A549 (cell line): ENCODE measurements at regions not wholly inside any gene's neighbourhood (a gene's known extent, or its start where the extent isn't known, plus 50 kb on each side); places are given as distances from the start of the nearest gene placed in this dataset.

Source experiments
- ATAC-seq, 2 experiments: fragments of 200-7000 bp in 1 of 2; fragments of >200 bp in 1 of 2; cut with Nextera tagmentation in 1 of 2; cut with Tn5 transposase in 1 of 2; 3 replicates each; pipeline versions ENCODE4 v1.8.0 to v1.9.1; 2018 to 2020; ENCODE audit warnings: mild to moderate bottlenecking in 1 of 2, moderate library complexity in 1 of 2
- CTCF ChIA-PET: fragments of 300-600 bp; sonication (Branson Sonifier 250); formaldehyde crosslinking; extraction: SDS; loops from one replicate; lab custom pipeline; 2021; ENCODE audit warnings: antibody characterized with exemption, inconsistent platforms; lab: Yijun Ruan, JAX
- POLR2A ChIA-PET: fragments of 350-600 bp; formaldehyde crosslinking; extraction: SDS; loops from one replicate; lab custom pipeline; 2021; ENCODE audit warnings: antibody characterized with exemption, inconsistent platforms; lab: Yijun Ruan, JAX
- DNase-seq, 2 experiments: peaks; one replicate each; pipeline versions ENCODE4 v3.0.0 to v3.0.0-alpha.2; 2011 to 2016; ENCODE audit warnings: low read depth in 1 of 2, low spot score in 1 of 2
- FAIRE-seq: peaks from 2 replicates; lab custom pipeline; 2011; peaks lifted over from hg19 to GRCh38; lab: Jason Lieb, UNC
- H3K27ac ChIP-seq, 2 experiments: fragments of >200 bp; sonication (Bioruptor Twin); formaldehyde crosslinking; 3 replicates each; pipeline ENCODE4 v1.5.1; 2016 to 2017
- H3K4me1 ChIP-seq: fragments of >200 bp; sonication (Bioruptor Twin); formaldehyde crosslinking; 3 replicates; pipeline ENCODE4 v1.6.1; 2016
- H3K4me2 ChIP-seq: fragments of >200 bp; sonication (Bioruptor Twin); formaldehyde crosslinking; 3 replicates; pipeline ENCODE4 v1.6.1; 2016
- H3K4me3 ChIP-seq: fragments of >200 bp; sonication (Bioruptor Twin); formaldehyde crosslinking; 3 replicates; pipeline ENCODE4 v1.5.1; 2016
- H3K9me3 ChIP-seq: fragments of >200 bp; sonication (Bioruptor Twin); formaldehyde crosslinking; 3 replicates; pipeline ENCODE4 v1.6.1; 2016
- BHLHE40 ChIP-seq: IDR thresholded peaks from 2 replicates; pipeline ENCODE4 v1.6.1; 2012; ENCODE audit warnings: low read depth, low read length, inconsistent platforms
- CEBPB ChIP-seq, 2 experiments: fragments of >200 bp in 1 of 2; sonication (Bioruptor Twin) in 1 of 2; formaldehyde crosslinking in 1 of 2; IDR thresholded peaks; 2 replicates each; pipeline ENCODE4 v1.6.1; 2012 to 2016
- CHD2 ChIP-seq: fragments of 150-350 bp; IDR thresholded peaks from 2 replicates; pipeline ENCODE4 v1.6.1; 2014; ENCODE audit warnings: low read length; ENCODE audit not compliant: partially characterized antibody
- CHD4 ChIP-seq: fragments of 200-600 bp; sonication (generic); IDR thresholded peaks from 2 replicates; pipeline ENCODE4 v1.6.1; 2016; ENCODE audit warnings: antibody characterized with exemption, mild to moderate bottlenecking, borderline replicate concordance
- CTCF ChIP-seq: fragments of >200 bp; sonication (Bioruptor Twin); formaldehyde crosslinking; IDR thresholded peaks from 3 replicates; pipeline ENCODE4 v1.5.1; 2016
- E2F6 ChIP-seq: IDR thresholded peaks from 2 replicates; pipeline ENCODE4 v1.6.1; 2012; ENCODE audit warnings: low read depth, borderline replicate concordance
- EHMT2 ChIP-seq: fragments of 200-600 bp; sonication (generic); IDR thresholded peaks from 2 replicates; pipeline ENCODE4 v1.6.1; 2016; ENCODE audit warnings: antibody characterized with exemption, low read depth, mild to moderate bottlenecking, moderate library complexity
- EP300 ChIP-seq, 2 experiments: fragments of >200 bp; sonication (Bioruptor Twin); formaldehyde crosslinking; IDR thresholded peaks; 2 replicates in 1 of 2; 3 replicates in 1 of 2; pipeline ENCODE4 v1.6.1; 2016 to 2017
- ESRRA ChIP-seq: fragments of 150-350 bp; IDR thresholded peaks from 2 replicates; pipeline ENCODE4 v1.6.1; 2014; ENCODE audit warnings: mild to moderate bottlenecking, low read length, borderline replicate concordance
- FOSL2 ChIP-seq, 2 experiments: fragments of 450-650 bp in 1 of 2; fragments of >200 bp in 1 of 2; sonication (Bioruptor Twin) in 1 of 2; formaldehyde crosslinking; IDR thresholded peaks; 2 replicates each; pipeline versions ENCODE4 v1.5.0 to v1.6.1; 2016 to 2020; ENCODE audit warnings: mild to moderate bottlenecking in 1 of 2, moderate library complexity in 1 of 2
- HEYL ChIP-seq: fragments of 250-450 bp; sonication (Bioruptor Pico); IDR thresholded peaks from 2 replicates; pipeline ENCODE4 v1.8.0; 2021; ENCODE audit warnings: mild to moderate bottlenecking, moderate library complexity
- HOXA7 ChIP-seq: fragments of 250-450 bp; sonication (Bioruptor Pico); IDR thresholded peaks from 2 replicates; pipeline ENCODE4 v1.5.0; 2020; ENCODE audit warnings: mild to moderate bottlenecking, moderate library complexity
- JUN ChIP-seq, 2 experiments: fragments of >200 bp; sonication (Bioruptor Twin); formaldehyde crosslinking; IDR thresholded peaks; 2 replicates in 1 of 2; 3 replicates in 1 of 2; pipeline ENCODE4 v1.6.1; 2016 to 2017
- KDM5A ChIP-seq: fragments of 200-600 bp; sonication (generic); IDR thresholded peaks from 2 replicates; pipeline ENCODE4 v1.6.1; 2016; ENCODE audit warnings: antibody characterized with exemption, mild to moderate bottlenecking
- MAFK ChIP-seq: fragments of 450-650 bp; IDR thresholded peaks from 2 replicates; pipeline ENCODE4 v1.6.1; 2014; ENCODE audit not compliant: partially characterized antibody
- MAX ChIP-seq: IDR thresholded peaks from 2 replicates; pipeline ENCODE4 v1.6.1; 2012
- PHF8 ChIP-seq: fragments of 200-600 bp; sonication (generic); IDR thresholded peaks from 2 replicates; pipeline ENCODE4 v1.6.1; 2016; ENCODE audit warnings: low read depth, mild to moderate bottlenecking, antibody characterized with exemption, moderate library complexity, borderline replicate concordance
- RFX5 ChIP-seq: fragments of 450-650 bp; IDR thresholded peaks from 2 replicates; pipeline ENCODE4 v1.7.1; 2014; ENCODE audit warnings: antibody characterized with exemption, mild to moderate bottlenecking, moderate library complexity
- RNF2 ChIP-seq: fragments of 200-600 bp; sonication (generic); IDR thresholded peaks from 2 replicates; pipeline ENCODE4 v1.6.1; 2016; ENCODE audit warnings: low read depth, mild to moderate bottlenecking, antibody characterized with exemption, moderate library complexity, borderline replicate concordance
- SREBF2 ChIP-seq: fragments of 450-650 bp; IDR thresholded peaks from 2 replicates; pipeline ENCODE4 v1.6.1; 2014; ENCODE audit warnings: mild to moderate bottlenecking, moderate library complexity
- TFCP2L1 ChIP-seq: fragments of 250-450 bp; sonication (Bioruptor Pico); IDR thresholded peaks from 2 replicates; pipeline ENCODE4 v1.5.0; 2021; ENCODE audit warnings: mild to moderate bottlenecking
- TP53 ChIP-seq: fragments of 250-450 bp; sonication (Bioruptor Pico); IDR thresholded peaks from 2 replicates; pipeline ENCODE4 v1.5.0; 2021; ENCODE audit warnings: mild to moderate bottlenecking, moderate library complexity
- ZNF302 ChIP-seq: fragments of 250-450 bp; sonication (Bioruptor Pico); IDR thresholded peaks from 2 replicates; pipeline ENCODE4 v1.9.0; 2021; ENCODE audit warnings: inconsistent platforms, mild to moderate bottlenecking, moderate library complexity
- WGBS: methylation state at CpG from one replicate; pipeline ENCODE4 v1.1.6; 2017; ENCODE audit errors: missing lambda C conversion rate; 5-methylcytosine and 5-hydroxymethylcytosine counted together
- TF ChIP-seq, protein P1 (sequence below): fragments of 450-650 bp; IDR thresholded peaks from 2 replicates; pipeline ENCODE4 v1.6.1; 2014; ENCODE audit warnings: antibody characterized with exemption

DNA sequence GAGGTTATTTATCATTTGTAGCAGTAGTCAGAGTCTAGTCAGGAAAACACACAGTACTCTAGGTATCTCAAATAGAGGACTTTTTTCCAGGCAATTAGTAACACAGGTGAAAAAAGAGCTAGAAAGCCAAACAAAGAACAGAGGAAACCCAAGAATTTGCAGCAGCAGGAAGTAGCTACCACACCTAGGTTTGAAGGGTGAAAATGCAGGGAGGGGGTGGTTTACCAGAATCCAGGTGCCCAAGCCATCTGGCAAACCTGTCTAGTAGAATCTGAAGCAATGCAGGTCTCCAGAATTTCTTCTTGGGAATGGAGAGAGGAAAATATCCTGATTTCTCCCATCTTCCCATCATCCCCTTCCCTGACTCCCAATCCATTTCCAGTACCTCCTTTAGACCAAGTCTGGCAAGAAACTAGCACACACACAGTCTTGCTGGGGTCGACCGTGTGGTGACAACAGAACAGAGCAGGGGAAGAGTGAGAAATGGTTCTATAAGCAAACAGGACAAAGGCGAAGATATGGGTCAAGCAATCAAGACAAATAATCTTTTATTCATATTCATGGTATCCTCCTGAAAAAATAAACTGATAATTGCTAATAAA, 231.9 kb upstream of the MMADHC start:
- no peak for ATAC-seq
- 54% methylated on average over 3 of the region's 3 CpGs for WGBS
- no peak for FAIRE-seq
- H3K9me3 ChIP-seq = no peaks in the 10 kb centered on the region
- no peak overlapping the region for H3K4me2 ChIP-seq
- TF ChIP-seq ESRRA (no peak), MAX (no peak), HEYL (CRISPR knock-in tag) (no peak), CTCF (no peak), PHF8 (no peak), E2F6 (no peak), CHD4 (no peak), CEBPB (IDR thresholded peaks at IDR 0.05) (no peak), ZNF302 (CRISPR knock-in tag) (no peak), TFCP2L1 (no peak), RFX5 (no peak), CHD2 (no peak), TP53 (CRISPR knock-in tag) (no peak), JUN (IDR thresholded peaks at IDR 0.05) (no peak), EHMT2 (no peak), SREBF2 (no peak)
- TF ChIP-seq, protein P1, sequence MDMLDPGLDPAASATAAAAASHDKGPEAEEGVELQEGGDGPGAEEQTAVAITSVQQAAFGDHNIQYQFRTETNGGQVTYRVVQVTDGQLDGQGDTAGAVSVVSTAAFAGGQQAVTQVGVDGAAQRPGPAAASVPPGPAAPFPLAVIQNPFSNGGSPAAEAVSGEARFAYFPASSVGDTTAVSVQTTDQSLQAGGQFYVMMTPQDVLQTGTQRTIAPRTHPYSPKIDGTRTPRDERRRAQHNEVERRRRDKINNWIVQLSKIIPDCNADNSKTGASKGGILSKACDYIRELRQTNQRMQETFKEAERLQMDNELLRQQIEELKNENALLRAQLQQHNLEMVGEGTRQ = no peak
- POLR2A ChIA-PET = no interaction called here
- no peak for DNase-seq
- no peaks in the 10 kb centered on the region for H3K4me1 ChIP-seq
- no peak overlapping the region for H3K27ac ChIP-seq
- no peak overlapping the region for H3K4me3 ChIP-seq
- CTCF ChIA-PET = no interaction called here

DNA sequence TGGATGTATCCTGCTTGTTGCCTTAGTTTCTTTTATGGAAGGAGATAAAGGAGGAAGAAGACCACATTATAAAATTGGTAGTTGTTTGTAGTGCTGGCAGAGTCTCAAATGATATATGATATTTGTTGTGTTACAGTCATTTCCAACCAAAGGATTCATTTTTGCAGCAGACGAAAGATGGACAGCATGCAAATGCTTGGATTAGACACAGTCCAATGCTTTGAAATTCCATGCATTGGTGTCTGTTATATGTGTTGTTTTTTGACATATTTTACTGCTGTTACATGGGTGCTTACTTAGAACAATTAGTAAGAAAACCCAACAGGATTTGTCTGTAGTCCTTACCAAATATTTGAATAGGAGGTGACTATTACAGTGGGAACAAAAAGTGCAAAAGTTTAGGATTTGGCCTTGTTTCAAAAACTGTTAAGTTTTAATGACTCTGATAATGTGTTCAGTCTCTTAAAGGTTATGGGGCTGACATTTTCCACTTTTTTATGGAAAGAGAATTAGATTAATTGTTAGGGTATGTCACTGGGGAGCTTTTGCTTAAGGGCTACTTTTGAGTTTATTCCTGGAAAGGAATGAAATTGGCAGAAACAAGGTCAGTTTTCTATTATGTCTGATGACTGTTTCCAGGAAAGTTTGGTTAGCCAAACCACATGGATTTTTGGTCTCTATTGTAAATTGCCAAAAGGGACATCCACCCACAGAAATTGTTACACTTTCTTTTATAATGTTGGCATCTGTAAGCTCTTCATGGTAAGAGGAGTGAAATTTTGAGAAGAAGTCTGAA, 229.4 kb upstream of the MMADHC start:
- Histone ChIP-seq H3K9me3 (peaks cover 1% of the 10 kb centered on the region; the same call in 2 of the 3 replicates), H3K27ac (no peak overlapping the region), H3K4me3 (no peak overlapping the region), H3K4me2 (no peak overlapping the region), H3K4me1 (no peaks in the 10 kb centered on the region)
- WGBS = 90% methylated on average over 1 of the region's 1 CpG
- FAIRE-seq (no peak), ATAC-seq (no peak)
- ChIA-PET CTCF (no interaction called here), POLR2A (no interaction called here)
- TF ChIP-seq ZNF302 (CRISPR knock-in tag) (no peak), JUN (IDR thresholded peaks at IDR 0.05) (no peak), EP300 (IDR thresholded peaks at IDR 0.05) (no peak), FOSL2 (IDR thresholded peaks at IDR 0.05) (no peak), FOSL2 (CRISPR knock-in tag; IDR thresholded peaks at IDR 0.05) (no peak), BHLHE40 (no peak), RNF2 (no peak), MAFK (no peak), HOXA7 (CRISPR knock-in tag) (no peak), TFCP2L1 (no peak), KDM5A (no peak)
- TF ChIP-seq, all 56 proteins: peak for 0
- DNase-seq = no peak
